B cell (primary cell): ENCODE measurements at regions not wholly inside any gene's neighbourhood (a gene's known extent, or its start where the extent isn't known, plus 50 kb on each side); places are given as distances from the start of the nearest gene placed in this dataset.

ENCODE experiments used
- ATAC-seq: fragments of 200-7000 bp; cut with Tn5 transposase; one replicate; pipeline ENCODE4 v1.10.0; 2021; ENCODE audit warnings: low read depth, mild to moderate bottlenecking, moderate number of reproducible peaks, moderate library complexity
- CTCF ChIA-PET: fragments of 350-600 bp; sonication (Branson Sonifier 250); formaldehyde crosslinking; loops from one replicate; lab custom pipeline; 2021; ENCODE audit warnings: antibody characterized with exemption, inconsistent platforms; lab: Charles Lee
- POLR2A ChIA-PET: fragments of 350-600 bp; sonication (Branson Sonifier 250); formaldehyde crosslinking; loops from one replicate; lab custom pipeline; 2021; ENCODE audit warnings: antibody characterized with exemption; lab: Charles Lee
- DNase-seq: peaks from one replicate; pipeline ENCODE4 v3.0.0; 2013
- H2AFZ ChIP-seq: 2 replicates; pipeline ENCODE4 v1.6.1; 2012; ENCODE audit warnings: mild to moderate bottlenecking, low read depth, low read length; ENCODE audit not compliant: insufficient read depth, poor library complexity, severe bottlenecking
- H3K27ac ChIP-seq, 2 donors: 1 replicate in 1 of 2; 2 replicates in 1 of 2; pipeline ENCODE4 v1.5.1; 2012 to 2013; ENCODE audit warnings: low read length in 2 of 2, mild to moderate bottlenecking in 2 of 2, moderate library complexity in 1 of 2
- H3K27me3 ChIP-seq, 4 experiments: fragments of 200-600 bp in 1 of 4; sonication (generic) in 1 of 4; replicated peaks in 1 of 4; 1 replicate in 2 of 4; 2 replicates in 2 of 4; pipeline versions ENCODE4 v1.6.1 to v1.7.0; 2013 to 2016; ENCODE audit warnings: low read length in 3 of 4, mild to moderate bottlenecking in 2 of 4, mixed read lengths in 1 of 4, moderate library complexity in 1 of 4; ENCODE audit not compliant: insufficient read depth in 4 of 4, control insufficient read depth in 3 of 4; ENCODE audit errors: control extremely low read depth in 1 of 4
- H3K36me3 ChIP-seq, 2 experiments: replicated peaks in 1 of 2; 1 replicate in 1 of 2; 2 replicates in 1 of 2; pipeline versions ENCODE4 v1.6.1 to v1.7.1; 2013; ENCODE audit warnings: low read length in 1 of 2; ENCODE audit not compliant: insufficient read depth in 2 of 2, control insufficient read depth in 1 of 2; ENCODE audit errors: control extremely low read depth in 1 of 2, extremely low read depth in 1 of 2
- H3K4me1 ChIP-seq, 2 donors: fragments of 200-600 bp in 1 of 2; sonication (generic) in 1 of 2; 1 replicate in 1 of 2; 2 replicates in 1 of 2; pipeline versions ENCODE4 v1.5.1 to v1.6.1; 2013 to 2017; ENCODE audit warnings: low read length in 2 of 2; ENCODE audit not compliant: control insufficient read depth in 2 of 2, insufficient read depth in 2 of 2
- H3K4me2 ChIP-seq: replicated peaks from 2 replicates; pipeline ENCODE3; 2012; ENCODE audit warnings: mild to moderate bottlenecking, low read depth, low read length; ENCODE audit not compliant: poor library complexity, severe bottlenecking
- H3K4me3 ChIP-seq, 5 experiments: fragments of 200-600 bp in 1 of 5; sonication (generic) in 1 of 5; 1 replicate in 3 of 5; 2 replicates in 2 of 5; pipeline versions ENCODE4 v1.5.1 to v1.7.0; 2011 to 2016; ENCODE audit warnings: low read length in 4 of 5, mild to moderate bottlenecking in 4 of 5, low read depth in 2 of 5, control low read depth in 1 of 5, moderate library complexity in 1 of 5; ENCODE audit not compliant: insufficient read depth in 1 of 5; ENCODE audit errors: control extremely low read depth in 1 of 5, extremely low read depth in 1 of 5
- H3K79me2 ChIP-seq: fragments of 200-600 bp; sonication (generic); one replicate; pipeline ENCODE4 v1.6.0; 2016; ENCODE audit warnings: low read length; ENCODE audit not compliant: control insufficient read depth, insufficient read depth
- H3K9ac ChIP-seq: fragments of 200-600 bp; sonication (generic); 2 replicates; pipeline ENCODE4 v1.6.1; 2017; ENCODE audit warnings: mild to moderate bottlenecking, low read length, moderate library complexity
- H3K9me3 ChIP-seq, 3 donors: one replicate each; pipeline versions ENCODE4 v1.6.1 to v1.7.1; 2013; ENCODE audit warnings: low read length in 2 of 3; ENCODE audit not compliant: control insufficient read depth in 2 of 3, insufficient read depth in 1 of 3; ENCODE audit errors: control extremely low read depth in 1 of 3
- H4K20me1 ChIP-seq: 2 replicates; pipeline ENCODE4 v1.6.0; 2012; ENCODE audit warnings: mild to moderate bottlenecking, low read length; ENCODE audit not compliant: insufficient read depth, control insufficient read depth, poor library complexity, severe bottlenecking
- H3K27ac Mint-ChIP-seq: one replicate; pipeline ENCODE4 v1.8.0; 2021; ENCODE audit warnings: mixed read lengths
- H3K27me3 Mint-ChIP-seq: one replicate; pipeline ENCODE4 v1.8.0; 2021; ENCODE audit warnings: mixed read lengths
- H3K4me1 Mint-ChIP-seq: one replicate; pipeline ENCODE4 v1.8.0; 2021; ENCODE audit warnings: mixed read lengths
- H3K4me3 Mint-ChIP-seq: one replicate; pipeline ENCODE4 v1.8.0; 2021; ENCODE audit warnings: mixed read lengths
- H3K9me3 Mint-ChIP-seq: one replicate; pipeline ENCODE4 v1.8.0; 2022; ENCODE audit warnings: mixed read lengths; ENCODE audit not compliant: insufficient read depth
- EZH2 ChIP-seq: IDR thresholded peaks from 2 replicates; pipeline ENCODE4 v1.6.1; 2012; ENCODE audit warnings: borderline replicate concordance, low read depth, mild to moderate bottlenecking, moderate library complexity, low read length; ENCODE audit not compliant: insufficient read depth, poor library complexity, severe bottlenecking
- WGBS: methylation state at CpG from one replicate; pipeline ENCODE4 v1.1.5; 2013; ENCODE audit warnings: missing lambda C conversion rate; ENCODE audit not compliant: insufficient coverage; 5-methylcytosine and 5-hydroxymethylcytosine counted together
- intact Hi-C: fragments of 100-400 bp; cut with micrococcal nuclease; formaldehyde crosslinking; loops from one replicate; pipeline ENCODE4 v1.10.0; 2022
- TF ChIP-seq, protein P1 (sequence below): fragments of 200-600 bp; IDR thresholded peaks from one replicate; pipeline ENCODE4 v1.8.0; 2022; ENCODE audit warnings: antibody characterized with exemption, mild to moderate bottlenecking

- no peak overlapping the region for H3K4me3 ChIP-seq
- whole genome bisulfite sequencing = no CpG with 5 or more reads among the region's 2 CpGs
- no peaks in the 10 kb centered on the region for H3K27me3 ChIP-seq
- no peaks in the 10 kb centered on the region for H3K9me3 ChIP-seq
- Mint-ChIP-seq H3K4me1 (no peaks in the 10 kb centered on the region), H3K27me3 (no peaks in the 10 kb centered on the region), H3K4me3 (no peak overlapping the region), H3K27ac (no peak overlapping the region), H3K9me3 (peaks cover 3% of the 10 kb centered on the region)
- no peak overlapping the region for H3K4me2 ChIP-seq
- TF ChIP-seq, protein P1, sequence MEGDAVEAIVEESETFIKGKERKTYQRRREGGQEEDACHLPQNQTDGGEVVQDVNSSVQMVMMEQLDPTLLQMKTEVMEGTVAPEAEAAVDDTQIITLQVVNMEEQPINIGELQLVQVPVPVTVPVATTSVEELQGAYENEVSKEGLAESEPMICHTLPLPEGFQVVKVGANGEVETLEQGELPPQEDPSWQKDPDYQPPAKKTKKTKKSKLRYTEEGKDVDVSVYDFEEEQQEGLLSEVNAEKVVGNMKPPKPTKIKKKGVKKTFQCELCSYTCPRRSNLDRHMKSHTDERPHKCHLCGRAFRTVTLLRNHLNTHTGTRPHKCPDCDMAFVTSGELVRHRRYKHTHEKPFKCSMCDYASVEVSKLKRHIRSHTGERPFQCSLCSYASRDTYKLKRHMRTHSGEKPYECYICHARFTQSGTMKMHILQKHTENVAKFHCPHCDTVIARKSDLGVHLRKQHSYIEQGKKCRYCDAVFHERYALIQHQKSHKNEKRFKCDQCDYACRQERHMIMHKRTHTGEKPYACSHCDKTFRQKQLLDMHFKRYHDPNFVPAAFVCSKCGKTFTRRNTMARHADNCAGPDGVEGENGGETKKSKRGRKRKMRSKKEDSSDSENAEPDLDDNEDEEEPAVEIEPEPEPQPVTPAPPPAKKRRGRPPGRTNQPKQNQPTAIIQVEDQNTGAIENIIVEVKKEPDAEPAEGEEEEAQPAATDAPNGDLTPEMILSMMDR = no peak
- TF ChIP-seq EZH2 = no peak
- ChIA-PET POLR2A (no interaction called here), CTCF (no interaction called here)
- no peaks in the 10 kb centered on the region for H3K36me3 ChIP-seq
- DNase-seq (no peak), ATAC-seq (no peak)
- H3K9ac ChIP-seq = no peak overlapping the region
- intact Hi-C loops = no loop called here
- no peak overlapping the region for H3K27ac ChIP-seq
- H3K79me2 ChIP-seq = no peaks in the 10 kb centered on the region
- no peaks in the 10 kb centered on the region for H3K4me1 ChIP-seq
- no peaks in the 10 kb centered on the region for H4K20me1 ChIP-seq
- no peak overlapping the region for H2AFZ ChIP-seq
Observed at GRCh38 chr13:88823114-88823513, 1151.9 kb downstream of the SLITRK5 start.

DNA sequence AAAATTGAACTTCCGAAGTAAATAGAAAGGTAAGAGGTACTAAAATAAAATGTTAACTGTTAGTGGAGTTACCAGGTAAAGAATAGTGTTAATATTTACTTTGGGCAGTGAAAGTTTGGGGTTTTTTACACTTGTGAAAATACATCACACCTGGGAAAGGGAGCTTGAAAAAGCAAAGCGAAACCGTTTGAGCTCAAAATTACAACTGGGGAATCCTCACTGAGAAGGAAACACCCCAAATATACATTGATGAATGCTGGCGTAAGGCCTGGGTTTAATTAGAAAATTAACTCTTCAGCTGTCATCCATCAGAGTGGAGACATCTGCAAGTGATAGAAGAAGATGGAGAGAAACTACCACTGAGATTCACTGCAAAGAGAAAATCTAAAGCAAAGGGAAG, 1153.0 kb downstream of the SLITRK5 start:
- Histone ChIP-seq H3K4me2 (no peak overlapping the region), H3K9me3 (no peaks in the 10 kb centered on the region), H3K4me1 (no peaks in the 10 kb centered on the region), H3K27ac (no peak overlapping the region), H2AFZ (no peak overlapping the region), H3K9ac (no peak overlapping the region), H3K79me2 (no peaks in the 10 kb centered on the region), H3K4me3 (no peak overlapping the region), H4K20me1 (no peaks in the 10 kb centered on the region), H3K36me3 (no peaks in the 10 kb centered on the region), H3K27me3 (no peaks in the 10 kb centered on the region)
- H3K27ac Mint-ChIP-seq = no peak overlapping the region
- no peak overlapping the region for H3K4me3 Mint-ChIP-seq
- intact Hi-C loops = no loop called here
- no peak for TF ChIP-seq EZH2
- TF ChIP-seq, protein P1 = no peak
- no peak for ATAC-seq
- DNase-seq = no peak
- WGBS = no CpG with 5 or more reads among the region's 4 CpGs
- H3K27me3 Mint-ChIP-seq = no peaks in the 10 kb centered on the region
- H3K9me3 Mint-ChIP-seq = peaks cover 3% of the 10 kb centered on the region
- CTCF ChIA-PET = no interaction called here
- H3K4me1 Mint-ChIP-seq = no peaks in the 10 kb centered on the region
- POLR2A ChIA-PET = no interaction called here
